ENCODE measurements at regions not wholly inside any gene's neighbourhood (a gene's known extent, or its start where the extent isn't known, plus 50 kb on each side); places are given as distances from the start of the nearest gene placed in this dataset.

DNA sequence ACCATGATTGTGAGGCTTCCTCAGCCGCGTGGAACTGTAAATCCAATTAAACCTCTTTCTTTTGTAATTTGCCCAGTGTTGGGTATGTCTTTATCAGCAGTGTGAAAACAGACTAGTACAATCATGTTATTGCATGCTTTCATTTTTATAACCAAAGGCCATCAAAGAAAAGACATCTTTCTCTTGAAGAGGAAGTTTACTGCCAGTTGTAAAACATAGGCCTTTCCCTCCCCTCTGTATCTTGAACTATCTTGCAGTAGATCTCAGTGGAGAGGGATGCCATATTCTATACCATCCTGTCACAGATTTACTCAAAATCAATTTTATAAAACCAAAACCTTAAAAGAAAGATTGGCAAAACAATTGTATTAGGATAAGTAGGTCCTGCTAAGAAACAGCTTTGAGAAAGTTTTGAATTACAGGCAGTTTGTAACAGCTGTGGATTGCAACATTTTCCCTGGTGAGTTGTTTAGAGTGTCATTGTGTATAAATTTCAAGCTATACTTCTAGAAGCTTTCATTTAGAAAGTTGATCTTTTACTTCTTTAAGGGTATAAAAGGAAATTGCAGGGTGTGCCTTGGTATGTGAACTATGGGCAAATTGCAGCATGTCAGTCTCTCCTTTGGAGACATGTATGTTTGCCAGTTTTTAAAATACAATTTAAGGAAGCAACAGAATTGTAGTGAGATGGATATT, 128.0 kb downstream of the ATP23 start:
- Histone ChIP-seq H3K4me1 (no peaks in the 10 kb centered on the region), H3K36me3 (no peaks in the 10 kb centered on the region), H3K9me3 (no peaks in the 10 kb centered on the region), H3K4me3 (no peak overlapping the region), H3K27me3 (no peaks in the 10 kb centered on the region), H3K27ac (no peak overlapping the region)
- DNase-seq (no peak), ATAC-seq (no peak)
- TF ChIP-seq, protein P1, sequence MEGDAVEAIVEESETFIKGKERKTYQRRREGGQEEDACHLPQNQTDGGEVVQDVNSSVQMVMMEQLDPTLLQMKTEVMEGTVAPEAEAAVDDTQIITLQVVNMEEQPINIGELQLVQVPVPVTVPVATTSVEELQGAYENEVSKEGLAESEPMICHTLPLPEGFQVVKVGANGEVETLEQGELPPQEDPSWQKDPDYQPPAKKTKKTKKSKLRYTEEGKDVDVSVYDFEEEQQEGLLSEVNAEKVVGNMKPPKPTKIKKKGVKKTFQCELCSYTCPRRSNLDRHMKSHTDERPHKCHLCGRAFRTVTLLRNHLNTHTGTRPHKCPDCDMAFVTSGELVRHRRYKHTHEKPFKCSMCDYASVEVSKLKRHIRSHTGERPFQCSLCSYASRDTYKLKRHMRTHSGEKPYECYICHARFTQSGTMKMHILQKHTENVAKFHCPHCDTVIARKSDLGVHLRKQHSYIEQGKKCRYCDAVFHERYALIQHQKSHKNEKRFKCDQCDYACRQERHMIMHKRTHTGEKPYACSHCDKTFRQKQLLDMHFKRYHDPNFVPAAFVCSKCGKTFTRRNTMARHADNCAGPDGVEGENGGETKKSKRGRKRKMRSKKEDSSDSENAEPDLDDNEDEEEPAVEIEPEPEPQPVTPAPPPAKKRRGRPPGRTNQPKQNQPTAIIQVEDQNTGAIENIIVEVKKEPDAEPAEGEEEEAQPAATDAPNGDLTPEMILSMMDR (IDR thresholded peaks at IDR 0.05): no peak
- intact Hi-C loops (cut with DNase I): no loop called here

DNA sequence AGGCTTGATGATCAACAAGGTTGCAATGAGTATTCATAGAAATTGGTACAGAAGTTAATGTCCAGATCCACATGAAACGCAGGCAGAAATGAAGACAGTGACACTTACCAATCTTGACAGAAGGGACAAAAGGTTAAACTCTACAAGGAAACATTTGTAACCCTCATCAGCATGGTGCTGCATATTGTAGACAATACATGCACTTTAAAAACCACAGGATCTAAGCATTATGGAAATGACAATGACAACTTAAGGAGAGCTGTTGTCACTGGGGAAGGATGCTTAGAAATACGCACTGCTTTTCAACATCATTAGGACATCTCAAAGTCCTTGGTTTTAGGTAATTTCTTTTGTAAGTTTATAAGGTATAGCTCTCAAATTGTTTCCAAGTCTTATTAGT, 130.6 kb downstream of the ATP23 start:
- Histone ChIP-seq H3K4me3 (no peak overlapping the region), H3K4me1 (no peaks in the 10 kb centered on the region), H3K27ac (no peak overlapping the region), H3K36me3 (no peaks in the 10 kb centered on the region), H3K9me3 (no peaks in the 10 kb centered on the region), H3K27me3 (no peaks in the 10 kb centered on the region)
- TF ChIP-seq, protein P1 (IDR thresholded peaks at IDR 0.05): no peak
- intact Hi-C loops (cut with DNase I): no loop called here
- DNase-seq: no peak
- ATAC-seq: no peak

DNA sequence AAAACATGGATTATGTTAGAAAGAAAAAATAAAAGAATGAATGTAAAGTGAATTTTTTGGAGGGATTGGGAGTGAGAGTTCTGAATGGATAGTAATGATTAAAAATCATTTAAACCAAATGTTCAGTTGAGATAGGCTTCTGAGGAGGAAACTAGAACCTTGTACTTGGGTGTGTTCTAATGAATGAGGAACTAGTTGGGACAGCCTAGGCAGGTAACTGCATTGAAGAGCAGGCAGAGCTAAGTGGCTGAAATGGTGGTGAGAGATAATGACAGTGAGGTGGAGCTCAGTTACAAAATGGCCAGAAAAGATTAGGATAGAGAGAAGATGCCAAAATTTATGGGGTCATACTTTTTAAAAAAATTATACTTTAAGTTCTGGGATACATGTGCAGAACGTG, 132.9 kb downstream of the ATP23 start:
- H3K36me3 ChIP-seq: no peaks in the 10 kb centered on the region
- H3K27me3 ChIP-seq: no peaks in the 10 kb centered on the region
- H3K9me3 ChIP-seq: no peaks in the 10 kb centered on the region
- no peak overlapping the region for H3K27ac ChIP-seq
- intact Hi-C loops (cut with DNase I): no loop called here
- no peaks in the 10 kb centered on the region for H3K4me1 ChIP-seq
- TF ChIP-seq, protein P1 (IDR thresholded peaks at IDR 0.05): no peak
- no peak for ATAC-seq
- DNase-seq: no peak
- no peak overlapping the region for H3K4me3 ChIP-seq

DNA sequence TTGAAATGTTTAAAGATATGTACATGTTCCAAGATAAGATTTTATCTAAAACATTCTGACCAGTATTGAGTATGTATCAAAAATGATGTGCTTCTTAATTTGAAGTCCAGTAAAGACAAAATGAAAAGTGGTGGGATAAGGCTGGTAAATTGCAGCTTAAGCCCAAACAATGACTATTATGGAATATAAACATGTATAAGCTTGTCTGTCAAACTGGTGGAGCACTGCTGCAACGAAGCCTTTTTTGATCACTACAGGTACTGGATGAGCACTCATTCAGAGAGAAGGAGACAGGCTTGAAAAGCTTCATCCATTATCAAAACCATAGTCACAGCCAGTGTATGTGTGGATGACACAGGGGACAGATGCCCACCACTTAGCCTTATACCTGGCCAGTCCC, 138.4 kb downstream of the ATP23 start:
- Histone ChIP-seq H3K27ac (no peak overlapping the region), H3K9me3 (no peaks in the 10 kb centered on the region), H3K4me3 (no peak overlapping the region), H3K27me3 (no peaks in the 10 kb centered on the region), H3K36me3 (no peaks in the 10 kb centered on the region), H3K4me1 (no peaks in the 10 kb centered on the region)
- DNase-seq (no peak), ATAC-seq (no peak)
- intact Hi-C loops (cut with DNase I): no loop called here
- TF ChIP-seq, protein P1 (IDR thresholded peaks at IDR 0.05): no peak

DNA sequence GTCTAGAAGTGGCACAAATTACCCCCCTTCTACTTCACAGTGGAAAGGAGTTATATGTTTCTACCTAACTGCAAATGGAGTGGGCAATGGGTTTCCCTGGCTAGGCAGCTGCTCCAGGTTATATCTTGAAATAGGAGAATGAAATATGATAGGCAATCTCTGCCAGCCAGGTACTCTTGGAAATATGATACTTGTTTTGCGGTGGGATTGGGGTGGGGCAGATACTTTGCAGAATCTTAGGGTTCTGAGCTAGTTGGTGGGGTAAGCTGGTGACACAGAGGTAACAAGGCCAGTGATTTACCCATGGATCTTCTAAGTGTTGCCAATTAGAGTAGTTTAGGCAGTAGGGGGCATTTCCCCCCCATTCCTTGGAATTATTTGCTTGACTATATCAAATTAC, 140.1 kb downstream of the ATP23 start:
- TF ChIP-seq, protein P1 (IDR thresholded peaks at IDR 0.05): no peak
- Histone ChIP-seq H3K36me3 (no peaks in the 10 kb centered on the region), H3K27me3 (no peaks in the 10 kb centered on the region), H3K9me3 (no peaks in the 10 kb centered on the region), H3K27ac (no peak overlapping the region), H3K4me1 (no peaks in the 10 kb centered on the region), H3K4me3 (no peak overlapping the region)
- DNase-seq (no peak), ATAC-seq (no peak)
- intact Hi-C loops (cut with DNase I): no loop called here

DNA sequence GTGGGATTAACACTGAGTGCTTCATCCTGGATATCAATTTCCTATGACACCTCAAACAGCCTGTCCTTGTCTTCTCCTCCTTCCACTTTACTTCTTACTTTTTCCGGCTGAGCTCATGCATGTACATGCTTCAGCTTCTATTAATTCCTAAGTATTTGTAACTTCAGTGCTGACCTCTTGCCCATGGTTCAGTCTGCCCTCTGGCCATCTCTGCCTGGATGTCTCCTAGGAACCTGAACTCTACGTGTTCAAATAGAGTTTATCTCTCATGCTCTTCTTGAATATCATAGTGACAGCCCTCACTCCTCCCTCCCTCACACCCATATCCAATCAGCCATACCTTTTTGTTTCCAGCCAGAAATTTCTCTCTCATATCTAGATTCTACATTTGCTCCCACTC, 141.6 kb downstream of the ATP23 start:
- TF ChIP-seq, protein P1 (IDR thresholded peaks at IDR 0.05): no peak
- Histone ChIP-seq H3K4me1 (no peaks in the 10 kb centered on the region), H3K27me3 (no peaks in the 10 kb centered on the region), H3K9me3 (no peaks in the 10 kb centered on the region), H3K36me3 (no peaks in the 10 kb centered on the region), H3K27ac (no peak overlapping the region), H3K4me3 (no peak overlapping the region)
- intact Hi-C loops (cut with DNase I): no loop called here
- DNase-seq: no peak
- ATAC-seq: no peak
